Right kidney (tissue), 1 donor: ENCODE measurements at regions not wholly inside any gene's neighbourhood (a gene's known extent, or its start where the extent isn't known, plus 50 kb on each side); places are given as distances from the start of the nearest gene placed in this dataset.

Experiments
- DNase-seq: peaks from one replicate; pipeline ENCODE4 v3.0.0-alpha.2; 2016

- DNase-seq, result no peak
These were observed 395.7 kb downstream of the FOXO1 start for GRCh38 chr13:40270726-40271125.

- DNase-seq, result no peak
These were observed 395.1 kb downstream of the FOXO1 start for GRCh38 chr13:40271271-40271885.

- DNase-seq, result no peak
These were observed 394.3 kb downstream of the FOXO1 start for GRCh38 chr13:40271931-40272775.

GRCh38 chr13:40272776-40273139, 393.7 kb downstream of the FOXO1 start:
- no peak for DNase-seq

GRCh38 chr13:40273253-40274025, 393.0 kb downstream of the FOXO1 start:
- DNase-seq, result no peak

GRCh38 chr13:40274103-40274502, 392.3 kb downstream of the FOXO1 start:
- no peak for DNase-seq

GRCh38 chr13:40275155-40275554, 391.3 kb downstream of the FOXO1 start:
- no peak for DNase-seq

GRCh38 chr13:40275636-40276035, 390.8 kb downstream of the FOXO1 start:
- DNase-seq, result no peak

- no peak for DNase-seq
These were observed 382.8 kb downstream of the FOXO1 start for GRCh38 chr13:40283666-40284065.

GRCh38 chr13:40285634-40286033, 380.8 kb downstream of the FOXO1 start:
- no peak for DNase-seq

- no peak for DNase-seq
These were observed 379.0 kb downstream of the FOXO1 start for GRCh38 chr13:40287428-40287827.

GRCh38 chr13:40288259-40288658, 378.2 kb downstream of the FOXO1 start:
- no peak for DNase-seq

- no peak for DNase-seq
These were observed 375.7 kb downstream of the FOXO1 start for GRCh38 chr13:40290758-40291157.

GRCh38 chr13:40292108-40292507, 374.3 kb downstream of the FOXO1 start:
- DNase-seq, result no peak

GRCh38 chr13:40292536-40292935, 373.9 kb downstream of the FOXO1 start:
- no peak for DNase-seq

GRCh38 chr13:40302351-40302750, 364.1 kb downstream of the FOXO1 start:
- no peak for DNase-seq

- no peak for DNase-seq
These were observed 362.1 kb downstream of the FOXO1 start for GRCh38 chr13:40304391-40304790.

- DNase-seq, result no peak
These were observed 359.6 kb downstream of the FOXO1 start for GRCh38 chr13:40306817-40307216.

- no peak for DNase-seq
These were observed 356.6 kb downstream of the FOXO1 start for GRCh38 chr13:40309881-40310280.

GRCh38 chr13:40311356-40312101, 354.9 kb downstream of the FOXO1 start:
- no peak for DNase-seq

- no peak for DNase-seq
These were observed 352.9 kb downstream of the FOXO1 start for GRCh38 chr13:40313269-40314200.
